Chondrocyte (in vitro differentiated cells): ENCODE measurements at regions not wholly inside any gene's neighbourhood (a gene's known extent, or its start where the extent isn't known, plus 50 kb on each side); places are given as distances from the start of the nearest gene placed in this dataset.

Experiments
- DNase-seq: peaks from one replicate; pipeline ENCODE4 v3.0.0; 2021; ENCODE audit warnings: mixed read lengths, low spot score
- H3K27ac Mint-ChIP-seq: one replicate; pipeline ENCODE4 v1.8.0; 2021; ENCODE audit warnings: mild to moderate bottlenecking, moderate library complexity, mixed read lengths; ENCODE audit not compliant: unreplicated experiment
- H3K27me3 Mint-ChIP-seq: 2 replicates; pipeline ENCODE4 v1.8.0; 2021; ENCODE audit warnings: low read depth, mixed read lengths
- H3K36me3 Mint-ChIP-seq: 2 replicates; pipeline ENCODE4 v1.8.0; 2021; ENCODE audit warnings: low read depth, mixed read lengths
- H3K4me1 Mint-ChIP-seq: 2 replicates; pipeline ENCODE4 v1.8.0; 2021; ENCODE audit warnings: low read depth, mild to moderate bottlenecking, mixed read lengths
- H3K4me3 Mint-ChIP-seq: one replicate; pipeline ENCODE4 v1.8.0; 2021; ENCODE audit warnings: mild to moderate bottlenecking, moderate library complexity, mixed read lengths; ENCODE audit not compliant: unreplicated experiment
- H3K9me3 Mint-ChIP-seq: 2 replicates; pipeline ENCODE4 v1.8.0; 2021; ENCODE audit warnings: low read depth, mixed read lengths
- TF ChIP-seq, protein P1 (sequence below): fragments of 200-600 bp; sonication (generic); IDR thresholded peaks from 2 replicates; pipeline ENCODE4 v1.5.0; 2021; ENCODE audit warnings: antibody characterized with exemption, mild to moderate bottlenecking, moderate library complexity

DNA sequence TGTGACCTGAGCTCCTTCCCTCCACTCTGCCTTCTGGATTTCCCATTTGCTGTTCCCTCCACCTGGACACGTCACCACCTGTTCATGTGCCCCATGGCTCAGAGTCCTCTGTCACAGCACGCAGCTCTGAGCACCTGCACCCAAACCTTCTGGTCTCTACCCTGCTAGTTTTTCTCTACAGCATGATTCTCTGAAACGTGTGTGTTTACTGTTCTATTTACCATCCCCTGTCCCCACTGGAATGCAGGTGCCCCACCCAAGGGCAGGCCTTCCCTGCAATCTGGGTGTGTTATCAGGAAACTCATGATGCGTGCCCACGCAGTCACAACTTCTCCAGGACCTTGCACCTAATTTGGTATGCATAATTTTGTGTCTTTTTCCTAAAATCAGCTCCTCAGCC is 284.4 kb upstream of the IGFBP3 start:
- TF ChIP-seq, protein P1, sequence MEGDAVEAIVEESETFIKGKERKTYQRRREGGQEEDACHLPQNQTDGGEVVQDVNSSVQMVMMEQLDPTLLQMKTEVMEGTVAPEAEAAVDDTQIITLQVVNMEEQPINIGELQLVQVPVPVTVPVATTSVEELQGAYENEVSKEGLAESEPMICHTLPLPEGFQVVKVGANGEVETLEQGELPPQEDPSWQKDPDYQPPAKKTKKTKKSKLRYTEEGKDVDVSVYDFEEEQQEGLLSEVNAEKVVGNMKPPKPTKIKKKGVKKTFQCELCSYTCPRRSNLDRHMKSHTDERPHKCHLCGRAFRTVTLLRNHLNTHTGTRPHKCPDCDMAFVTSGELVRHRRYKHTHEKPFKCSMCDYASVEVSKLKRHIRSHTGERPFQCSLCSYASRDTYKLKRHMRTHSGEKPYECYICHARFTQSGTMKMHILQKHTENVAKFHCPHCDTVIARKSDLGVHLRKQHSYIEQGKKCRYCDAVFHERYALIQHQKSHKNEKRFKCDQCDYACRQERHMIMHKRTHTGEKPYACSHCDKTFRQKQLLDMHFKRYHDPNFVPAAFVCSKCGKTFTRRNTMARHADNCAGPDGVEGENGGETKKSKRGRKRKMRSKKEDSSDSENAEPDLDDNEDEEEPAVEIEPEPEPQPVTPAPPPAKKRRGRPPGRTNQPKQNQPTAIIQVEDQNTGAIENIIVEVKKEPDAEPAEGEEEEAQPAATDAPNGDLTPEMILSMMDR = no peak
- H3K9me3 Mint-ChIP-seq = no peaks in the 10 kb centered on the region
- no peaks in the 10 kb centered on the region for H3K27me3 Mint-ChIP-seq
- DNase-seq = no peak
- no peak overlapping the region for H3K4me3 Mint-ChIP-seq
- peaks cover 5% of the 10 kb centered on the region for H3K4me1 Mint-ChIP-seq
- no peaks in the 10 kb centered on the region for H3K36me3 Mint-ChIP-seq
- no peak overlapping the region for H3K27ac Mint-ChIP-seq

DNA sequence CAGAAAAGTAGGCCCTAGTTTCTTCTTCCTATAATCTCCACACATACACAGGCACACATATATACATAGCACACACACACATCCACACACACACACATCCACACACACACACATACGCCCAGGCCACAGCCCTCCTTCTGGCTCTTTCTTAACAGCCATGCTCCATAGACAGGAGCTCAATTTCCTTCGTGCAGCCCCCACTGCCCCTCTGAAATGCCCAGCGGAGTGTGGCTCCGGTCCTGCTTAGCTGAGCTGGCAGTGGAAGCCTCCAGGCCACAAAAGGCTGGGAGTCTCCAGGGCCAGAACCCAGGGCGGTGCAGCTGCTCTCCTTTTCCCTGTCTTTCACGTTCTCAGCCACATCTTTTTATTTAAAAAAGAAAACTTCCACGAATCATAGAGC is 282.9 kb upstream of the IGFBP3 start:
- H3K4me3 Mint-ChIP-seq = no peak overlapping the region
- H3K27me3 Mint-ChIP-seq = no peaks in the 10 kb centered on the region
- H3K9me3 Mint-ChIP-seq = no peaks in the 10 kb centered on the region
- peaks cover under 1% of the 10 kb centered on the region for H3K4me1 Mint-ChIP-seq
- H3K27ac Mint-ChIP-seq = no peak overlapping the region
- H3K36me3 Mint-ChIP-seq = no peaks in the 10 kb centered on the region
- TF ChIP-seq, protein P1 = no peak
- no peak for DNase-seq

DNA sequence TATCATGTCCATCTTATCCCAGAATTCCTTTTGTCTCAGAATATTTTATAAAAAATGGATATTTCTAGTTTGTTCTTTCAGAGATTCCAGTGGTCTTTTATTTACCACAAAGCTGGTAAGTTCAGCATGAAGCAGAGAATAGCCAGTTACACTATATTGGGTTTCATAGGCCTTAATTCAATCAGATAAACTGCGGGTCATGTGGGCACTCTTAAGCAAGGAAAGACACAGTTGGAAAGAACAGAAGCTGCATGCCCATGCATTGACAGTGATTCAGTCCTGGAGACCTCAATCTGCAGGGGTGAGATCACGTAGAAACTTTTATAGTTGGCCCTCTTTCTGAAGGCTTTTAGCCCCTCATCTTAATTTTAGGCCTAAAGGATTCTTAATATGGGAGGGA is 281.3 kb upstream of the IGFBP3 start:
- no peak for DNase-seq
- TF ChIP-seq, protein P1 = no peak
- Mint-ChIP-seq H3K9me3 (no peaks in the 10 kb centered on the region), H3K4me3 (no peak overlapping the region), H3K27me3 (no peaks in the 10 kb centered on the region), H3K27ac (no peak overlapping the region), H3K36me3 (no peaks in the 10 kb centered on the region), H3K4me1 (no peaks in the 10 kb centered on the region)

DNA sequence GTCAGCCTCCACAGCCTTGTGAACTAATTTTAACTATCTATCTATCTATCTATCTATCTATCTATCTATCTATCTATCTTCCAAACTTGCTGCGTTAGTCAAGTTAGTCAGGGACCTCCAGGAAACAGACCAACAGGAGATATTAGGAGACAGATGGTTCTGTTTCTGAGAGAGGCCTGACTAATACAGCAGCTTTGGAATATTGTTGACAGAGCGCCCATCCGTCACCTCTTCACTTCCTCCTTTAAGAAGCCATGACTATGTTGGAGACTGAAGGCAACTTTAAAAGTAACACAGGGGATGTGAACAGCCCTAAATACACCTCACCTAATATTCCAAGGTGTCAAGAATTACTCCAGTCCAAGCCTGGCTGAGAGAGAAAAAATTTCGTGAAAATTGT is 280.9 kb upstream of the IGFBP3 start:
- Mint-ChIP-seq H3K27me3 (no peaks in the 10 kb centered on the region), H3K27ac (no peak overlapping the region), H3K4me3 (no peak overlapping the region), H3K36me3 (no peaks in the 10 kb centered on the region), H3K9me3 (no peaks in the 10 kb centered on the region), H3K4me1 (no peaks in the 10 kb centered on the region)
- no peak for DNase-seq
- TF ChIP-seq, protein P1 = no peak

DNA sequence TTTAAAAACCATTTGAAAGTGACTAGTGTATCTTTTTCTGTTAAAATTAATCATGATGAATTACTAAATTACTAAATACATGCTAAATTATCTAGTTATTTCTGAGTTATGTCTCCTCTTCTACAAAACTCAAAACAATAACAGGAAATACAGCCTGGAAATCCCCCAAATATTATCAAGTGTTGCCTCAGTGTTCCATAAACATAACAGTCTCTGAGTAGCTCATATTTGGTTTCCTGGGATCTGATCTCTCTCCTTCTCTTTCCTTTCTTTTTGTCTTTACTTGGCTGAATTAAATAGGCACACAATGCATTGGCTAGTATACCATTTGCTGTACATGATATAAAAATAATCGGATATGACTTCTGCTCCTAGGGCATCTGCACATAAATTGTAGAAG is 277.6 kb upstream of the IGFBP3 start:
- TF ChIP-seq, protein P1 = no peak
- no peak overlapping the region for H3K4me3 Mint-ChIP-seq
- H3K27ac Mint-ChIP-seq = no peak overlapping the region
- H3K4me1 Mint-ChIP-seq = no peaks in the 10 kb centered on the region
- DNase-seq = no peak
- H3K36me3 Mint-ChIP-seq = no peaks in the 10 kb centered on the region
- H3K9me3 Mint-ChIP-seq = no peaks in the 10 kb centered on the region
- no peaks in the 10 kb centered on the region for H3K27me3 Mint-ChIP-seq
